Sigmoid colon (tissue), 6 donors: ENCODE measurements at regions not wholly inside any gene's neighbourhood (a gene's known extent, or its start where the extent isn't known, plus 50 kb on each side); places are given as distances from the start of the nearest gene placed in this dataset.

ENCODE experiments used
- DNase-seq: peaks from one replicate; pipeline ENCODE4 v3.0.0-alpha.2; 2019
- H3K27ac ChIP-seq, 4 donors: fragments of 200-600 bp; sonication (generic); one replicate each; pipeline ENCODE4 v1.5.1; 2016 to 2019; ENCODE audit warnings: mild to moderate bottlenecking in 1 of 4
- H3K27me3 ChIP-seq, 3 donors: fragments of 200-600 bp; sonication (generic); one replicate each; pipeline ENCODE4 v1.5.1; 2019; ENCODE audit warnings: mild to moderate bottlenecking in 1 of 3
- H3K36me3 ChIP-seq, 4 donors: fragments of 200-600 bp; sonication (generic); one replicate each; pipeline ENCODE4 v1.5.1; 2016 to 2019
- H3K4me1 ChIP-seq, 4 donors: fragments of 200-600 bp; sonication (generic); one replicate each; pipeline ENCODE4 v1.5.1; 2017 to 2019
- H3K4me3 ChIP-seq, 4 donors: fragments of 200-600 bp; sonication (generic); one replicate each; pipeline ENCODE4 v1.5.1; 2017 to 2019; ENCODE audit warnings: mild to moderate bottlenecking in 2 of 4, moderate library complexity in 1 of 4
- H3K9me3 ChIP-seq, 4 donors: fragments of 200-600 bp in 3 of 4; sonication (generic) in 3 of 4; one replicate each; pipeline versions ENCODE4 v1.5.1 to v1.6.1; 2013 to 2019
- CTCF ChIP-seq, 4 experiments: fragments of 450-650 bp in 3 of 4; fragments of 200-600 bp in 1 of 4; IDR thresholded peaks; one replicate each; pipeline ENCODE4 v1.5.1; 2016 to 2019; ENCODE audit warnings: antibody characterized with exemption in 4 of 4, mild to moderate bottlenecking in 3 of 4, moderate library complexity in 2 of 4
- EP300 ChIP-seq, 4 donors: sonication (generic); formaldehyde crosslinking; IDR thresholded peaks; one replicate each; pipeline ENCODE4 v1.6.1; 2017; ENCODE audit warnings: antibody characterized with exemption in 4 of 4
- POLR2A ChIP-seq, 2 donors: fragments of 450-650 bp; IDR thresholded peaks; one replicate each; pipeline ENCODE4 v1.6.1; 2016; ENCODE audit warnings: antibody characterized with exemption in 2 of 2, mild to moderate bottlenecking in 2 of 2, moderate library complexity in 2 of 2
- POLR2AphosphoS5 ChIP-seq, 4 donors: sonication (generic); formaldehyde crosslinking; IDR thresholded peaks; one replicate each; pipeline ENCODE4 v1.6.1; 2017; ENCODE audit warnings: antibody characterized with exemption in 4 of 4
- WGBS, 2 donors: extraction: QIAGEN DNeasy Blood & Tissue Kit; methylation state at CpG; one replicate each; pipeline ENCODE4 v1.1.7; 2013; 5-methylcytosine and 5-hydroxymethylcytosine counted together
- intact Hi-C: fragments of 100-400 bp; cut with DNase I; formaldehyde crosslinking; loops from one replicate; pipeline ENCODE4 v1.15.1; 2023
- donor health status: healthy with polysubstance abuse.
- donor health status: healthy.

DNA sequence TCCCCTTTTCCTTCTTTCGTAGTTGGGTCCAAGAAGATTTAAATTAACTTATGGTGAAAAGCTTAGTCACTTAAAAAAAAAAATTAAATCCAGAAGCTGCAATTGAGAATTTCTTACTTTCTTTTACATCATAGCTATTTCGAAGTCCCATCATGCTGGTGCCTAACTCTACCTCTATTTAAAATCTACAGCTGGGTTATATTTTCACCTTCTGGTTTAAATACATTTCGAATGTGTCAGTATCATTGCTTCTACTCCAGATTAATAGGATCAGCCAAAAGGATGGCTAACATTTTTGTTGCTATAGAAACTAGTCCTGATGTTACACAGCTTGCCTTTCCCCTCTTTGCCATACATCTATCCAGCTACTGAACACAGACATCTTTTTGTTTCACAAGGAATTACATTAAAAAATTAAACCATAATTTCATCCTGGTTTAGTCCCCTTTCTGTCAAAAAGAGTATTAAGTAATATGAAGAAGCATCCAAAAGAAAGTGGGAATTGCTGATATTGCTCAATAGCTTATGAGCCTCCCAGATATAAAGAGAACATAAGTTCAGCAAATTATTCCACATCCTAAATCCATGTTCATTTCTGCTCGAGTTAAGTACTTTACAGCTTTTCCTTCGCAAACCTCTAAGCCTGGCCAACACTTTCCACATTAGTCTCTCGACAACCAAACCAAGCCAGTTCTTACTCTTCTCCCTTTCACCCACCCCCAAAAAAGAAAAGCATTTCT is 396.7 kb upstream of the DAB1 start:
- intact Hi-C loops: no loop called here
- no peak for DNase-seq
- no peak overlapping the region for H3K27ac ChIP-seq
- H3K36me3 ChIP-seq: no peaks in the 10 kb centered on the region
- no peaks in the 10 kb centered on the region for H3K27me3 ChIP-seq
- H3K9me3 ChIP-seq: no peaks in the 10 kb centered on the region
- no peak overlapping the region for H3K4me3 ChIP-seq
- TF ChIP-seq EP300 (IDR thresholded peaks at IDR 0.05) (no peak), POLR2A (IDR thresholded peaks at IDR 0.05) (no peak), CTCF (IDR thresholded peaks at IDR 0.05) (no peak), POLR2AphosphoS5 (IDR thresholded peaks at IDR 0.05) (no peak)
- 60 to 68% methylated on average over 6 of the region's 6 CpGs for WGBS, 2 donors
- H3K4me1 ChIP-seq: no peaks in the 10 kb centered on the region

DNA sequence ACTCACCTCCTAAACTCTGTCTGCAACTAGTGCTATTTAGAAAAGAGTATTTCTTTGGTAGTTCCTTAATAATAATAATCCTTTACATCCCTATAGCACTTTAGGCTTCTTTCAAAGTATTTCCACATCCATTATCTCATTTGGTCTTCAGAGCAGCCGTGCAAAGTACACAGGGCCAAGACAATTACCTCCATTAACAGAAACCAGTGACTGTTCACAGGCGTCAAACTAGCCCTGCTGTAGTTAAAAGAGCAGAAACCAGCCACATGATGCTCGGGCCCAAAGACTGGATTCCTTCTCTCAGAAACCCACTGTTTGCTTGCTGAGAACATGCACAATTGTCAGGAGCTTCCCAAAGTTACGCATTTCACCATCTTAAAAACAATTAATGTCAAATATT is 396.0 kb upstream of the DAB1 start:
- WGBS, 2 donors: 33 to 34% methylated on average over 4 of the region's 4 CpGs
- Histone ChIP-seq H3K9me3 (no peaks in the 10 kb centered on the region), H3K36me3 (no peaks in the 10 kb centered on the region), H3K4me3 (no peak overlapping the region), H3K4me1 (no peaks in the 10 kb centered on the region), H3K27ac (no peak overlapping the region), H3K27me3 (no peaks in the 10 kb centered on the region)
- no peak for TF ChIP-seq POLR2A (IDR thresholded peaks at IDR 0.05)
- TF ChIP-seq CTCF (IDR thresholded peaks at IDR 0.05): no peak
- no peak for TF ChIP-seq POLR2AphosphoS5 (IDR thresholded peaks at IDR 0.05)
- TF ChIP-seq EP300 (IDR thresholded peaks at IDR 0.05): no peak
- intact Hi-C loops: no loop called here
- DNase-seq: no peak

DNA sequence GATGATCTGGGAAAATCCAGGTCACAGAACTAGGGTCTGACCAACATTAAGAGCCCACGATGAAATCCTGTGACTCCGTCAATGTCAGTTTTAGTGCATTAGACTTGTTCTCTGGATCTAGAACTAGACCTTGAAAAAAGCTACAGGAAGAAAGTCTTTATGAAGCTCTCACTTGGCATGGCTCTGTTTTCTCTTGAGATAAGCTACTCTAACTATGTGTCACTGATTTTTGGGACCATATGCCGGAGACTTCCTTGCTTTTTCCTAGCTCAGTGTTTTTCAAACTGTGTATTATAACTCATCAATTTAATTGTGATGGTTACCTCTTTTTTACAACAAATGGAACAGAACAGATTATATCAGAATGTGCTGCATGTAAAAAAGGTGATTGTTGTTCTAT is 379.7 kb upstream of the DAB1 start:
- TF ChIP-seq POLR2A (IDR thresholded peaks at IDR 0.05) (no peak), POLR2AphosphoS5 (IDR thresholded peaks at IDR 0.05) (no peak), EP300 (IDR thresholded peaks at IDR 0.05) (no peak), CTCF (IDR thresholded peaks at IDR 0.05) (no peak)
- WGBS, 2 donors: 93 to 94% methylated on average over 3 of the region's 3 CpGs
- Histone ChIP-seq H3K36me3 (no peaks in the 10 kb centered on the region), H3K9me3 (no peaks in the 10 kb centered on the region), H3K27ac (no peak overlapping the region), H3K4me3 (no peak overlapping the region), H3K27me3 (no peaks in the 10 kb centered on the region), H3K4me1 (no peaks in the 10 kb centered on the region)
- DNase-seq: no peak
- intact Hi-C loops: no loop called here

DNA sequence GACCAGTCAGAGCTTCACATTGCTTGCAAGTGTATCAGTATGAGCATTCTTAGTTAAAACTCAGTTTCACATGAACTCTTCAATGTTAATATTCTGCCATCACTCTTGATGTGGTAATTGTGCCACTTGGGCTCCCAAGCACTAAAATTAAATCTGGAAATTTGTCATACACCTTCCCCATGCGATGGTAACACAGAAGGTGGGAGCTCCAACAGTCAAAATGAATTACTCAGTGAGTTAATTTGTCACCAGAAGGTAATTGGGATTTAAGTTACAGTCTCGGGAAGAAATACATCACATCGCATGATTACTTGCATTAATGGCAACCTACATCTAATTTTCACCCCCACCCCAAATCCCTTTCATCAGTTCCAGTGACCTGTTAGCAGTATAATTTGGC is 376.5 kb upstream of the DAB1 start:
- 70 to 84% methylated on average over 3 of the region's 3 CpGs for WGBS, 2 donors
- intact Hi-C loops: no loop called here
- H3K27ac ChIP-seq: no peak overlapping the region

More for the DNA sequence above, 376.5 kb upstream of the DAB1 start:
- Histone ChIP-seq H3K4me3 (no peak overlapping the region), H3K27me3 (no peaks in the 10 kb centered on the region), H3K4me1 (no peaks in the 10 kb centered on the region), H3K9me3 (no peaks in the 10 kb centered on the region), H3K36me3 (no peaks in the 10 kb centered on the region)
- DNase-seq: no peak
- TF ChIP-seq CTCF (IDR thresholded peaks at IDR 0.05) (no peak), POLR2A (IDR thresholded peaks at IDR 0.05) (no peak), POLR2AphosphoS5 (IDR thresholded peaks at IDR 0.05) (no peak), EP300 (IDR thresholded peaks at IDR 0.05) (no peak)
